K562 (cell line): ENCODE measurements at regions not wholly inside any gene's neighbourhood (a gene's known extent, or its start where the extent isn't known, plus 50 kb on each side); places are given as distances from the start of the nearest gene placed in this dataset.

Experiments used
- ATF3 ChIP-seq, 2 experiments: fragments of 450-650 bp in 1 of 2; sonication (generic) in 1 of 2; formaldehyde crosslinking in 1 of 2; IDR thresholded peaks in 1 of 2; conservative IDR thresholded peaks in 1 of 2; 2 replicates each; pipeline versions ENCODE4 v1.6.1 to v1.8.1; 2016 to 2023; ENCODE audit warnings: mild to moderate bottlenecking in 2 of 2, moderate library complexity in 2 of 2, inconsistent platforms in 1 of 2, missing genetic modification reagents in 1 of 2
- C11orf30 ChIP-seq: fragments of 450-650 bp; IDR thresholded peaks from 2 replicates; pipeline ENCODE4 v1.6.1; 2016; ENCODE audit warnings: low read depth, mild to moderate bottlenecking
- DNMT1 ChIP-seq: fragments of 450-650 bp; IDR thresholded peaks from 2 replicates; pipeline ENCODE4 v1.6.1; 2016; ENCODE audit warnings: antibody characterized with exemption, mild to moderate bottlenecking
- HDGF ChIP-seq: fragments of 450-650 bp; IDR thresholded peaks from 2 replicates; pipeline ENCODE4 v1.6.1; 2016
- KLF16 ChIP-seq: IDR thresholded peaks from 2 replicates; pipeline ENCODE4 v1.6.1; 2016; ENCODE audit warnings: antibody characterized with exemption
- MAFK ChIP-seq: IDR thresholded peaks from 2 replicates; pipeline ENCODE4 v1.6.1; 2011; ENCODE audit warnings: low read length, improper control_type of control experiment
- POLR2A ChIP-seq: fragments of 450-650 bp; conservative IDR thresholded peaks from 2 replicates; pipeline ENCODE4 v1.6.1; 2016
- PTBP1 ChIP-seq: fragments of 200-400 bp; formaldehyde crosslinking; IDR thresholded peaks from 2 replicates; pipeline ENCODE4 v1.6.1; 2017; ENCODE audit warnings: low read depth, low read length
- RBM39 ChIP-seq: fragments of 200-400 bp; formaldehyde crosslinking; optimal IDR thresholded peaks from 2 replicates; pipeline ENCODE3; 2018; ENCODE audit warnings: low read depth, low read length
- SNRNP70 ChIP-seq: fragments of 200-400 bp; formaldehyde crosslinking; optimal IDR thresholded peaks from 2 replicates; pipeline ENCODE3; 2017; ENCODE audit warnings: low read depth, low read length
- ZNF239 ChIP-seq: fragments of 250-450 bp; sonication (Bioruptor Pico); IDR thresholded peaks from 2 replicates; pipeline ENCODE4 v1.4.0; 2020; ENCODE audit warnings: mild to moderate bottlenecking
- TF ChIP-seq, protein P1 (sequence below): fragments of 250-450 bp; sonication (Bioruptor Pico); IDR thresholded peaks from 2 replicates; pipeline ENCODE4 v1.4.0; 2020; ENCODE audit warnings: mild to moderate bottlenecking, moderate library complexity, borderline replicate concordance

GRCh38 chr4:187500796-187501195 is 494.8 kb upstream of the ZFP42 start:
- TF ChIP-seq, protein P1, sequence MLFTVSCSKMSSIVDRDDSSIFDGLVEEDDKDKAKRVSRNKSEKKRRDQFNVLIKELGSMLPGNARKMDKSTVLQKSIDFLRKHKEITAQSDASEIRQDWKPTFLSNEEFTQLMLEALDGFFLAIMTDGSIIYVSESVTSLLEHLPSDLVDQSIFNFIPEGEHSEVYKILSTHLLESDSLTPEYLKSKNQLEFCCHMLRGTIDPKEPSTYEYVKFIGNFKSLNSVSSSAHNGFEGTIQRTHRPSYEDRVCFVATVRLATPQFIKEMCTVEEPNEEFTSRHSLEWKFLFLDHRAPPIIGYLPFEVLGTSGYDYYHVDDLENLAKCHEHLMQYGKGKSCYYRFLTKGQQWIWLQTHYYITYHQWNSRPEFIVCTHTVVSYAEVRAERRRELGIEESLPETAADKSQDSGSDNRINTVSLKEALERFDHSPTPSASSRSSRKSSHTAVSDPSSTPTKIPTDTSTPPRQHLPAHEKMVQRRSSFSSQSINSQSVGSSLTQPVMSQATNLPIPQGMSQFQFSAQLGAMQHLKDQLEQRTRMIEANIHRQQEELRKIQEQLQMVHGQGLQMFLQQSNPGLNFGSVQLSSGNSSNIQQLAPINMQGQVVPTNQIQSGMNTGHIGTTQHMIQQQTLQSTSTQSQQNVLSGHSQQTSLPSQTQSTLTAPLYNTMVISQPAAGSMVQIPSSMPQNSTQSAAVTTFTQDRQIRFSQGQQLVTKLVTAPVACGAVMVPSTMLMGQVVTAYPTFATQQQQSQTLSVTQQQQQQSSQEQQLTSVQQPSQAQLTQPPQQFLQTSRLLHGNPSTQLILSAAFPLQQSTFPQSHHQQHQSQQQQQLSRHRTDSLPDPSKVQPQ (CRISPR knock-in tag): no peak
- TF ChIP-seq SNRNP70: no peak
- TF ChIP-seq POLR2A: no peak
- no peak for TF ChIP-seq C11orf30
- no peak for TF ChIP-seq HDGF
- no peak for TF ChIP-seq ZNF239 (CRISPR knock-in tag)
- no peak for TF ChIP-seq RBM39
- TF ChIP-seq PTBP1: no peak
- no peak for TF ChIP-seq DNMT1
- no peak for TF ChIP-seq MAFK
- no peak for TF ChIP-seq ATF3 (IDR thresholded peaks at IDR 0.05)
- TF ChIP-seq ATF3 (CRISPR knock-in tag; conservative IDR thresholded peaks at IDR 0.05): no peak
- no peak for TF ChIP-seq KLF16
